Cardiac muscle cell (in vitro differentiated cells and primary cell): ENCODE measurements at regions not wholly inside any gene's neighbourhood (a gene's known extent, or its start where the extent isn't known, plus 50 kb on each side); places are given as distances from the start of the nearest gene placed in this dataset.

Experiments used
- DNase-seq, 2 donors: peaks; one replicate each; pipeline versions ENCODE4 v3.0.0 to v3.0.0-alpha.2; 2010 to 2017; ENCODE audit warnings: low read depth in 1 of 2, low spot score in 1 of 2
- H3K27ac ChIP-seq: fragments of 200-600 bp; sonication (generic); 2 replicates; pipeline ENCODE4 v1.5.1; 2016
- H3K27me3 ChIP-seq: fragments of 200-600 bp; sonication (generic); 2 replicates; pipeline ENCODE4 v1.6.0; 2016; ENCODE audit warnings: control low read depth
- H3K36me3 ChIP-seq: fragments of 200-600 bp; sonication (generic); 2 replicates; pipeline ENCODE4 v1.5.1; 2016; ENCODE audit warnings: control low read depth
- H3K4me1 ChIP-seq: fragments of 200-600 bp; sonication (generic); 2 replicates; pipeline ENCODE4 v1.8.1; 2017; ENCODE audit warnings: low read depth, mild to moderate bottlenecking, mixed run types
- H3K4me3 ChIP-seq: fragments of 200-600 bp; sonication (generic); 2 replicates; pipeline ENCODE4 v1.5.1; 2016; ENCODE audit warnings: mild to moderate bottlenecking
- H3K9me3 ChIP-seq: fragments of 200-600 bp; sonication (generic); 2 replicates; pipeline ENCODE4 v1.5.1; 2017; ENCODE audit warnings: low read depth, mild to moderate bottlenecking, control low read depth
- CTCF ChIP-seq: IDR thresholded peaks from 2 replicates; pipeline ENCODE4 v1.5.1; 2012; ENCODE audit warnings: low read depth, mild to moderate bottlenecking, low read length

- no peak for DNase-seq
- no peak for TF ChIP-seq CTCF
- H3K9me3 ChIP-seq, result no peaks in the 10 kb centered on the region
- no peak overlapping the region for H3K4me3 ChIP-seq
- peaks cover 7% of the 10 kb centered on the region for H3K4me1 ChIP-seq
- no peaks in the 10 kb centered on the region for H3K36me3 ChIP-seq
- no peak overlapping the region for H3K27ac ChIP-seq
- H3K27me3 ChIP-seq, result no peaks in the 10 kb centered on the region
Observed at GRCh38 chr9:96040591-96041461, 165.3 kb downstream of the ERCC6L2 start.

DNA sequence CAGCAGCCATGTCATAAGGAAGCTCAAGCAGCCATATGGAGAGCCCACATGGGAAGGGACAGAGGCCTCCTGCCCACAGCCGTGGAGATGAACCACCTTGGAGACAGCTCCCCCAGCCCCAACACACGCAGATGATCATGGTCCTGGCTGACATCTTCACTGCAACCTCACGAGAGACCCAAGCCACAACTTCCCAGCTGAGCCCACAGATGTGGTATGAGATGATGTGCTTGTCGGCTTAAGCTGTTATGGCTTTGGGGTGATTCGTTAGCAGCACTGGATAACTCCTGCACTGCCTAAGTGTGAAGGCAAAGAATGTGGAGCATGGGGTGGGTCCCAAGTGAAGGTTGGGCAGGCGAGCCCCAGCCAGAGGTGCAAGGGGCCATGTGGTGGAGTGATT is 163.4 kb downstream of the ERCC6L2 start:
- no peak for DNase-seq
- Histone ChIP-seq H3K4me3 (no peak overlapping the region), H3K36me3 (no peaks in the 10 kb centered on the region), H3K9me3 (no peaks in the 10 kb centered on the region), H3K4me1 (peaks cover 7% of the 10 kb centered on the region), H3K27me3 (no peaks in the 10 kb centered on the region), H3K27ac (no peak overlapping the region)
- TF ChIP-seq CTCF, result no peak

DNA sequence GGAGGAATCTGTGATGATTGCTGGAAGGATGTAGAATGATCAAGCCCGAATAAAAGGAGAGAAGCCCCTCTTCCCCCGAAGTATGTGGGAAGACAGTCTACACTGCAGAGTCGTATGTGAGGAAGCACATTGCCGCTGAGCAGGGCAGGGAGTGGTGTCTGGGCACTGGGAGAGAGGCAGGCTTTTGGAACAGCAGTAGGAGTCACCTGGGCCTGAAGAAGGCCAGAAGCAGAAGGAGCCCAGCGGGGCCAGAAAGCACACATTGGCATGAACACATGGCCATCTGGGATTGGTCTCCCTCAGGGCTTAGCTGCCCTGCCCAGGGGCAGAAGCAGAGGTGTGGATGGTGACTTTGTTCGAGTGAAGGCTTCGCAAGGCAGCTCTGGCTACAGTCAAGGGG is 162.8 kb downstream of the ERCC6L2 start:
- H3K4me1 ChIP-seq, result peaks cover 7% of the 10 kb centered on the region
- no peak for DNase-seq
- no peak overlapping the region for H3K27ac ChIP-seq
- H3K9me3 ChIP-seq, result no peaks in the 10 kb centered on the region
- no peak for TF ChIP-seq CTCF
- H3K4me3 ChIP-seq, result no peak overlapping the region
- H3K36me3 ChIP-seq, result no peaks in the 10 kb centered on the region
- no peaks in the 10 kb centered on the region for H3K27me3 ChIP-seq

GRCh38 chr9:96034553-96035122 is 159.1 kb downstream of the ERCC6L2 start:
- Histone ChIP-seq H3K4me1 (no peaks in the 10 kb centered on the region), H3K4me3 (no peak overlapping the region), H3K27me3 (no peaks in the 10 kb centered on the region), H3K27ac (no peak overlapping the region), H3K9me3 (no peaks in the 10 kb centered on the region), H3K36me3 (no peaks in the 10 kb centered on the region)
- no peak for DNase-seq
- no peak for TF ChIP-seq CTCF

GRCh38 chr9:96033896-96034295 is 158.4 kb downstream of the ERCC6L2 start:
- Histone ChIP-seq H3K36me3 (no peaks in the 10 kb centered on the region), H3K4me1 (no peaks in the 10 kb centered on the region), H3K27me3 (no peaks in the 10 kb centered on the region), H3K4me3 (no peak overlapping the region), H3K27ac (no peak overlapping the region), H3K9me3 (no peaks in the 10 kb centered on the region)
- no peak for DNase-seq
- no peak for TF ChIP-seq CTCF
